Neuron (in vitro differentiated cells): ENCODE measurements at regions not wholly inside any gene's neighbourhood (a gene's known extent, or its start where the extent isn't known, plus 50 kb on each side); places are given as distances from the start of the nearest gene placed in this dataset.
A peak's percentile ranks its signal among the peaks of the same experiment; 100 is the strongest.

Experiments
- H2AFZ ChIP-seq: one replicate; pipeline ENCODE4 v1.6.1; 2013; ENCODE audit warnings: low read depth, mild to moderate bottlenecking, inconsistent platforms, low read length, moderate library complexity
- H3K27me3 ChIP-seq: one replicate; pipeline ENCODE4 v1.6.1; 2013; ENCODE audit warnings: low read length; ENCODE audit not compliant: insufficient read depth
- H3K36me3 ChIP-seq: one replicate; pipeline ENCODE4 v1.6.1; 2013; ENCODE audit warnings: low read length; ENCODE audit not compliant: insufficient read depth
- H3K4me1 ChIP-seq: one replicate; pipeline ENCODE4 v1.6.1; 2013; ENCODE audit warnings: low read length; ENCODE audit not compliant: insufficient read depth
- H3K4me3 ChIP-seq: 2 replicates; pipeline ENCODE4 v1.5.1; 2013; ENCODE audit warnings: mild to moderate bottlenecking, low read length, moderate library complexity
- H3K9me3 ChIP-seq: one replicate; pipeline ENCODE4 v1.6.1; 2013; ENCODE audit warnings: low read length

GRCh38 chr13:75170311-75170710 is 311.7 kb downstream of the TBC1D4 start:
- H2AFZ ChIP-seq = no peak overlapping the region
- no peak overlapping the region for H3K4me3 ChIP-seq
- no peaks in the 10 kb centered on the region for H3K27me3 ChIP-seq
- no peaks in the 10 kb centered on the region for H3K9me3 ChIP-seq
- H3K36me3 ChIP-seq = no peaks in the 10 kb centered on the region
- peaks cover 12% of the 10 kb centered on the region for H3K4me1 ChIP-seq

GRCh38 chr13:75165543-75166230 is 316.3 kb downstream of the TBC1D4 start:
- H2AFZ ChIP-seq = no peak overlapping the region
- peaks cover 18% of the 10 kb centered on the region for H3K4me1 ChIP-seq
- no peak overlapping the region for H3K4me3 ChIP-seq
- H3K9me3 ChIP-seq = no peaks in the 10 kb centered on the region
- no peaks in the 10 kb centered on the region for H3K27me3 ChIP-seq
- no peaks in the 10 kb centered on the region for H3K36me3 ChIP-seq

GRCh38 chr13:75161804-75162203 is 320.2 kb downstream of the TBC1D4 start:
- Histone ChIP-seq H3K4me3 (no peak overlapping the region), H2AFZ (no peak overlapping the region), H3K36me3 (no peaks in the 10 kb centered on the region), H3K4me1 (peaks cover 12% of the 10 kb centered on the region), H3K9me3 (no peaks in the 10 kb centered on the region), H3K27me3 (no peaks in the 10 kb centered on the region)

- H3K27me3 ChIP-seq = no peaks in the 10 kb centered on the region
- no peaks in the 10 kb centered on the region for H3K9me3 ChIP-seq
- H2AFZ ChIP-seq = no peak overlapping the region
- no peaks in the 10 kb centered on the region for H3K36me3 ChIP-seq
- H3K4me3 ChIP-seq = no peak overlapping the region
- H3K4me1 ChIP-seq = peaks cover 12% of the 10 kb centered on the region
Observed at GRCh38 chr13:75160984-75161383, 321.0 kb downstream of the TBC1D4 start.

- H3K4me1 ChIP-seq = peaks cover 6% of the 10 kb centered on the region
- H3K4me3 ChIP-seq = no peak overlapping the region
- no peak overlapping the region for H2AFZ ChIP-seq
- no peaks in the 10 kb centered on the region for H3K36me3 ChIP-seq
- no peaks in the 10 kb centered on the region for H3K27me3 ChIP-seq
- H3K9me3 ChIP-seq = peaks cover 5% of the 10 kb centered on the region
Observed at GRCh38 chr13:75154331-75154730, 327.6 kb downstream of the TBC1D4 start.

- H2AFZ ChIP-seq = no peak overlapping the region
- no peaks in the 10 kb centered on the region for H3K36me3 ChIP-seq
- H3K9me3 ChIP-seq = peaks cover 5% of the 10 kb centered on the region
- H3K27me3 ChIP-seq = no peaks in the 10 kb centered on the region
- H3K4me3 ChIP-seq = no peak overlapping the region
- peaks cover 6% of the 10 kb centered on the region for H3K4me1 ChIP-seq
Observed at GRCh38 chr13:75153834-75154233, 328.1 kb downstream of the TBC1D4 start.

GRCh38 chr13:75153386-75153785 is 328.6 kb downstream of the TBC1D4 start:
- Histone ChIP-seq H3K4me3 (no peak overlapping the region), H3K27me3 (no peaks in the 10 kb centered on the region), H3K36me3 (no peaks in the 10 kb centered on the region), H3K9me3 (peaks cover 5% of the 10 kb centered on the region), H3K4me1 (peaks cover 6% of the 10 kb centered on the region), H2AFZ (no peak overlapping the region)

- H3K4me3 ChIP-seq = no peak overlapping the region
- peaks cover 6% of the 10 kb centered on the region for H3K4me1 ChIP-seq
- peak overlapping the region; percentile 65 for H2AFZ ChIP-seq
- no peaks in the 10 kb centered on the region for H3K27me3 ChIP-seq
- H3K36me3 ChIP-seq = no peaks in the 10 kb centered on the region
- peaks cover 5% of the 10 kb centered on the region for H3K9me3 ChIP-seq
Observed at GRCh38 chr13:75151081-75151643, 330.8 kb downstream of the TBC1D4 start.

GRCh38 chr13:75149776-75150175 is 332.2 kb downstream of the TBC1D4 start:
- Histone ChIP-seq H3K27me3 (no peaks in the 10 kb centered on the region), H3K9me3 (peaks cover 5% of the 10 kb centered on the region), H3K4me1 (peaks cover 6% of the 10 kb centered on the region)

GRCh38 chr13:75147946-75148345 is 334.0 kb downstream of the TBC1D4 start:
- Histone ChIP-seq H3K27me3 (no peaks in the 10 kb centered on the region), H3K9me3 (peaks cover 2% of the 10 kb centered on the region), H3K36me3 (no peaks in the 10 kb centered on the region), H3K4me3 (no peak overlapping the region), H3K4me1 (peaks cover 6% of the 10 kb centered on the region), H2AFZ (no peak overlapping the region)

More at GRCh38 chr13:75149776-75150175, 332.2 kb downstream of the TBC1D4 start:
- H2AFZ ChIP-seq = no peak overlapping the region
- H3K36me3 ChIP-seq = no peaks in the 10 kb centered on the region
- H3K4me3 ChIP-seq = no peak overlapping the region

- Histone ChIP-seq H3K9me3 (no peaks in the 10 kb centered on the region), H2AFZ (no peak overlapping the region), H3K4me3 (no peak overlapping the region), H3K36me3 (no peaks in the 10 kb centered on the region), H3K27me3 (no peaks in the 10 kb centered on the region), H3K4me1 (peaks cover 4% of the 10 kb centered on the region)
Observed at GRCh38 chr13:75146436-75146835, 335.5 kb downstream of the TBC1D4 start.

GRCh38 chr13:75145927-75146326 is 336.0 kb downstream of the TBC1D4 start:
- Histone ChIP-seq H3K27me3 (no peaks in the 10 kb centered on the region), H3K4me3 (no peak overlapping the region), H3K36me3 (no peaks in the 10 kb centered on the region), H3K9me3 (no peaks in the 10 kb centered on the region), H3K4me1 (no peaks in the 10 kb centered on the region), H2AFZ (no peak overlapping the region)

- no peak overlapping the region for H3K4me3 ChIP-seq
- H3K36me3 ChIP-seq = no peaks in the 10 kb centered on the region
Observed at GRCh38 chr13:75139291-75139690, 342.7 kb downstream of the TBC1D4 start.

More at GRCh38 chr13:75139291-75139690, 342.7 kb downstream of the TBC1D4 start:
- Histone ChIP-seq H3K4me1 (no peaks in the 10 kb centered on the region), H3K9me3 (peaks cover 8% of the 10 kb centered on the region), H3K27me3 (no peaks in the 10 kb centered on the region), H2AFZ (no peak overlapping the region)
